HG03460 (cell line): ENCODE measurements at regions not wholly inside any gene's neighbourhood (a gene's known extent, or its start where the extent isn't known, plus 50 kb on each side); places are given as distances from the start of the nearest gene placed in this dataset.

Experiments
- ATAC-seq: cut with Tn5 transposase; IDR thresholded peaks from one replicate; pipeline ENCODE4 v1.9.1; 2021; ENCODE audit not compliant: unreplicated experiment

DNA sequence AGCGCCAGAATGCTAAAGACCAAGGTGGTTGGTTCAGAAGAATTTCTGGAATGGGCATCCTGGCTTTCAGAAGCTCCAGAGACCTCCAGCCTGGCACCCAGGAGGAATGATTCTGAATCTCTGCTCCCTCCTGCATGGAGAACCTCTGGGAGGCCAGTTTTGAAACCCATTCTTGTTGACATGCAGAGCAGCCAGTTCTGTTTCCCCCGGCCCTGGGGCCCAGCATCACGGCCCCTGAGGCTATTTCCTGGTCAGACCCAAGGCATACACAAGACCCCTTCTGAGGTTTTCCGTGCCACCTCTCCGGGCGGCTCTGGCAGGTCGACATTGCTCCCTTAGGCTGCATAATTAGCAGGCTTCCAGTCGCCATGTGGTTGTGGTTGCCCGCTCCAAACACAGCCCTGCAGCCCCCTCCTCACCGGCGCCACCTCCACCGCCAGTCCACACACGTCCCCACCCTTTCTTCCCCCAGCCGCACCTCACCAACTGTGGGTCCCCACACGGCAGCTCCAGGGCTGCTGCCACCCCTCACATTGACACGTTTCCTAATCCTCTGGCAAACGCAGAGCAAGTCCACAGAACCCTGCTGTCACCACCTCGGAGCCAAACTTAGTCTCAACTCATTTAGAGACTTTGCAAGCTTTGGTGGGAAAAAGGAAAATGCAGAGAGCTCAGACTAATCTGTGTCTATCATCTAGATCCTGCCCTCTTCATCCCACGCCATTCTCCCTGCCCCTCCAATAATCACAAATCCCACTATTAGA lies 367.1 kb downstream of the SOX9 start:
- ATAC-seq = no peak

DNA sequence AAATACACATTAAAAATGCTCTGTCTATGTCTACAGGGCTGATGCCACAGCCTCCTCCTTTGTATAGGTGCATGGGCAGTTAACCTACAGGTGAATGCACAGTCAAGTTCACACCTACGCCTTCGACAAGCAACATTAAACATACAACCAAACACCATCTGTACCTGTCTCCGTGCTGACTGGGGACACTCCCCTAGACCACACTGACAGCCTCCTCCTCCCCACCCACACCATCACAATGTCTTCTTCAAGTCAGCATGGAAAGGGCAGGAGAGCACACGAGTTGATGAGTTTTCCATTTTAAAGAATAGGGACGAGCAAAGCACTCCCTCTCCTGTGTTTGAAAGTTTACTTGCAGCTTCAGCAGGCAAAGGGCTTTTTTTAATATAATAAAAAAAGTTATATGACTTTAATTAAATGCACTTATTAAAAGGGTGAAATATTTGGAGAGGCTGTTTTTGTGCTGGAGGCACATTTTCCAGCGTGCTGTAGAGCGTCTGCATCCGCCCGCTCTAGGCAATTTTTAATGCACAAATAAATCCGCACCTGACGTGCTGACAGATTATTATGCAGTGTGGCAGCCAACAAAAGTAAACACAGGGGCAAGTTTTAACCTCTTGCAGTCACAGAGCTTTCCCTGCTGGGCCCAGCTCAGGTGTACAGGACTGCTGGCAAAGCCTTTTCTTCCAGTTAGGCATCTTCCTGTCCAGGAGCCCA lies 367.9 kb downstream of the SOX9 start:
- no peak for ATAC-seq

GRCh38 chr17:72489272-72489641 lies 368.4 kb downstream of the SOX9 start:
- ATAC-seq = no peak

GRCh38 chr17:72491102-72491501 lies 370.3 kb downstream of the SOX9 start:
- no peak for ATAC-seq

- no peak for ATAC-seq
These were observed 371.7 kb downstream of the SOX9 start for GRCh38 chr17:72492494-72492893.

DNA sequence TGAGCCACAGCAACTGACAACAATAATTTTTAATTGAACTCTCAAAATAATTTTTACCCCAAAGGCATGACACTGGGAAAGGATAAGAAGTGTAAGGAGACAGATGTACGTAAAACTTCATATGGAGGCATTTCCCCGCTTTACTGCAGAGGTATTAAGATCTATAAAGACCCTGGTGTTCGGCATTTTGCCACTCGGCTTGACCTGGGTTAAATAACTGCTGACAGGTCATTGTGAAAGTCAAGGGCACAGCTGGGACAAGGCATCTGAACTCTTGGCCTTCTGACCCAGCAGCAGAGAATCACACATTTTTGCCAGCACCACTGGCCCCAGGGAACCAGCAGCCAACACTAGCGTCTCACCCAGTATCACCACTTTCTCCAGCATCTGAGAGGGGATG lies 372.1 kb downstream of the SOX9 start:
- no peak for ATAC-seq

DNA sequence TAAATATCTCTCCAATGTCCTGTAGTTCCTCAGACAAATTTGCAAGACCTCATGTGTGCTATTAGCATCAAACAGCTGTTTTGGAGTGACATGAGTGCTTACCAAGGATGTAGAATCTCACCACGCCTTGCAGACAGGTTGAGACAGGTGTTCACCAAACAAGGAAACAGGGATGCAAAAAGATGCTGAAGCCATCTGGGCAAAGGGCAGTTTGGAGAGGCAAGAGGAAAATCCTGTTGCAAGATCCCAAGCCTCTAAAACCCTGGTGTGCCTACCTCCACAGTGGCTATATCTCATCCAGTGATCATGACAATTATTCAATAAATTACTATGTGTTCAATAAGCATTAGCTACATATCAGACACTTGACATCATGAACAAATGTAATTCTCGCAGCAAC lies 373.7 kb downstream of the SOX9 start:
- ATAC-seq = no peak

DNA sequence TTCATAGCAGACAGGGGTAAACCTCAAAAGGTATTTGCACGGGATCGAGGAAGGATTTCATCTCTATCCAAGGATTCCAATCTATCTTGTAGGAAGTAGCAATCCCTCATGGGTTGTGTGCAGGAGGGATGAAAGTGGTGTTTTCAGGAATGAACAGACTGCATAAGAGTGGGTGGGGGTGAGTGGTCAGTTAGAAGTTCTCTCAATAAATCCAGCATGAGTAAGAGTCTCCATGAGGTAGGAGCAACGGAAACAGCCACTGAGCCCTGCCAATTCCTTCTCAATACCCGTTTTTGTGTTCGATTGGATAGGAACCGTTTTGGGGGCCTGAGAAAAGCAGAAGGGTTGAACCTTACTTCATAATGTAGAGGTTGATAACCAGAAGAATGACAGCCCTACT lies 375.6 kb downstream of the SOX9 start:
- no peak for ATAC-seq

DNA sequence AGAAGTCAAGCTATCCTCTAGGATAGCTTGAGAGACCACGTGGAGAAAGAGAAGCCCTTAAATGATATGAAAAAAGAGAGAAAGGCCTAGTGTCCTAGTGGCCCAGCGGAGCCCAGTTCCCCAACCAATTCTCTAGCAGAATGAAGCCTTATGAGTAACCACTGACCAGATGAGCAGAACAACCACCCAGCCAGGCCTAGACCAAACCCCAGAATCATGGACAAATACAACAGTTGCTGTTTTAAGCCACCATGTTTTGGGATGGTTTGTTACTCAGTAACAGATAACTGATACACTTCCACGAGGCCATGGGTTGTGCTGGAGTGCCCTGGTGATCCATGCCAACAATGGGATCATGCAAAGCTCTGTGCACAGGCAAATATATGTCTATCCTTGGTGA lies 377.1 kb downstream of the SOX9 start:
- ATAC-seq = no peak

DNA sequence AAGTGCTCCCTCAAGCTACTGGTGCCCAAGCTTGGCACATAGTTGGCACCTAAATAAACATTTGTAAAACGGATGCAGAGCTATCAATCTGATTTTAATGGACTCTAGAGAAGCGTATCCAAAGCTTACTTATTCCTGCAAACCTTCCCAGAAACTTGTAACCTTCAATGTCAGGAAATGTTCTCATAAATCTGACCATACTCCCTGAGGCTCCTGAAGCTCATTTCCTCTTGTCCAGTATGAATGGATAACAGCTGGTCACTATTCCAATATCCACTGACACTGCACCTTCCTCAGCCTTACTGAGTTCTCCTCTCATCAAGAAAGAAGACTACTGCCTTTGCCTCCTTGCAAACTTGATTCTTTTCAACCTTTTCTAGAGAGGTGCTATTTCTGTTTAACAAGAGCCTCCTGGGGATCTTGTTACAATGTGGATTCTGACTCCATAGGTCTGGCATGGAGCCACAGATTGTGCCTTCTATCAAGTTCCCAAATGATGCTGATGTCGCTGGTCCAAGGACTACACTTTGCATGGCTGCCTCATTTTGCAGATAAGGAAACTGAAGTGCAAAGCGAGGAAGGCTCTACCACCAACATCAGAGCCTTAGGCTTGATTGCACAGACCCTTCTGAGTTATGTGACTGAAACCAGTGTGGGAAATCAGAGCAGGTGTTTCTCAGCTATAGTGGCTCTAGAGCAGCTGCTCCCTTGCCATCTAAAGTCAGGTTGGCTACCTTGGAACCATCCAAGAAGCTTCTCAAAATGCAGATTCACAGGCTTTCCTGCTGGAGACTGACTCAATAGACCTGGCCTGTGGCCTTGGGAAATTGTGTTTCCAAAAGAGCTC lies 377.8 kb downstream of the SOX9 start:
- peak; percentile 71 for ATAC-seq

DNA sequence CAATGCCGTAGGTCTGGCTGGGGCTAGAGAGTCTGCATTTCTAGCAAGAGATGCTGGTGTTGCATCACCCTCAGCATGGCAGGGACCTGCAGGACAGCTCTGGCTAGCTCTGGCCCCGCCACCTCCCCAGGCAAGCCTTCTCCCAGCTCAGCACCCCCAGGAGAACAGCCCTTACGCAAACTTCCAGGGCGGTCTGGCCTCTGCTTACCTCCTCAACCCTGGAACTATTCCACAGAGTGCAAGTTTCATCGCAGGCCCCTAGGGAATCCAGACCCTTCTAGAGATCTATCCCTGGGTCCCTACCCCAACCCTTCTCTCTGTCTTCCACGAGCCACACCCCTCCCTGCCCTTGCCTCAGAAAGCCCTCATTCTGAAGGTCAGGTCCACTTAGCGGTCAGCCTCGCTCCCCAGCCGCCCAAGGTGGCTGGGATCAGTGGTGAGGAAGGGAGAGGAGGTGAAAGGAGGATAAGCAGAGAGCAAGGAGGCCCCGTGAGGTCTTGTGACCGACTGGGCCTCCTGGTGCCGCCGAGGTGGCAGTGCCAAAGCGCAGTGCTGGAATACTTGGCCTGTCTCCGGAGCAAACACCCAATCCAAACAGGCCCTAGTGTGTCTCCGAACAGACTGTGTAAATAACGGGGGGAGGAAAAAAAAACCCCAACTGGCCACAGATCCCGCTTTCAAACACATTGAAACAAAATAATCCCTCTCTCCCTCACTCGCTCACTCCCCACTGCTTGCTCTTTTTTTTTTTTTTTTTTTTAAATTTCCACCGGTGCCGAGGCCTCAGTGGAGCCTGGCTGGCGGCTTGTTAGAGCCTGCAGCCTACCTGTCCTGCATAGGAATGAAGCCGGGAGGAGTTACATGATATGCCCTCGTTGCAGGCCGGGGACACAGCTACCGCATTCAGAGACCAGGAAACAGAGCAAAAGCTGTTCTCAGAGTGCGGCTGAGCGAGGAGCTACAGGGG lies 380.9 kb downstream of the SOX9 start:
- ATAC-seq = no peak

DNA sequence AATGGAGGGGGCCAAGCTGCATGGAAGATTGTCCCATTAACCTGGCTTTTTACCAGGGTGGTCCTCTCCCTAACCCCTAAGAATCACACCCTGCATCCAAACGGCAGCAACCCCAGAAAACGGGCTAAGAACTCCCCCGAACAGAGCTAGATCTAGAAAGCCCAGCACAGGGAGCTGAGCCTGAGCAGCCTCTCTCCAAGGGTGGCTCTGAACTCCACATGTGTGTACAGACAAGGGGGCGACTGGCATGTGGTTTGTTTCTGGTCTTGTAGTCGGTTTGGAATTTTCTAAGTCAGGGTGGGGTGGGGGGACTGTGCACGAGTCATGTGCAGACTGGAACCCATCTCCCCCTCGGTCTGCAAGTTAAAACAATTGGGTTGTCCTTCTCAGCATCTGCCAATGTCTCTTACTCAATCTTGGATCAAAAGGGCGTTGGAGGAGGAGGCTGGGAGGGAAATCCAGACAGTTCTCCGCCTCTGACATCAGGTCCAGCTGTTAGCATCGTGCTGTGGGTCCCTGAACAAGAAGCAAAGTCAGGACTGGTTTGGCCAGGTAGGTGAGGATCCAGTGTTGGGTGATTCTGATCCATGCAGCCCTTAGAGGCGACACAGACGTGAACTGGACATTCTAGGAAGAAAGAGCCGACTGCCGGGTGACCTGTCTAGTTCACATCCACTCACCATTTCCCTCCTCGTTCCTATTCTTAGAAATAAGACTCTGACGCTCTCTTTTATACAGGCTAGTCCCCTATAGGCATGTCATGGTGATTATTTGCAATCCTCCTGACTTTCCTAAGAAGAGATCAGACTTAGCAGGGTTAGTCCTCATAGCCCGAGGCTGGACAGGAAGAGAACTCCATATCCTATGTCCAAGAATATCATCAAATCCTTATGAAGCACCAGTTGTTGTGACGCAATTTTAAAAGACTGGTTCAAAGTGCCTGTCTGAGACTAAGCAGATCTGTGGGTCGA lies 381.8 kb downstream of the SOX9 start:
- ATAC-seq = no peak

DNA sequence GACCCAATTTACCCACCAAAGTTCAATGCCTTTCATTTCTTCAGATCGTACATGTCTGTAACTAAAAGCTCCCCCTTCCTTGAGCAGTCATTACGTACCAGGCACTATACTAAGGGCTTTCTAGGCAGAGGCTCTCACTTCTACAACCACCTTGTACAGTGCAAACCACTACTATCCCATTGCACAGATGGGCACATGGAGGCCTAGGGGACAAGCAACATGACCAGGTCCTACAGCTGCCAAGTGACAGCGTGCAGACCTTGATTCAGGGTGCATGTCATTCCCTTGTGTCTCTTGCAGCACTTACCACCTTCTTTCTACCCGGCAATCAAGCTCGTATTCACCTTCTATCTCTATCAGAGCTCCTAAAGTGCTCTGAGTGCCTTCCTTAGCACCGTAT lies 382.7 kb downstream of the SOX9 start:
- ATAC-seq = no peak

- ATAC-seq = no peak
These were observed 384.0 kb downstream of the SOX9 start for GRCh38 chr17:72504783-72505182.

- no peak for ATAC-seq
These were observed 386.0 kb downstream of the SOX9 start for GRCh38 chr17:72506773-72507172.

GRCh38 chr17:72507370-72507769 lies 386.6 kb downstream of the SOX9 start:
- ATAC-seq = no peak

GRCh38 chr17:72510351-72511016 lies 389.7 kb downstream of the SOX9 start:
- ATAC-seq = peak; percentile 57

DNA sequence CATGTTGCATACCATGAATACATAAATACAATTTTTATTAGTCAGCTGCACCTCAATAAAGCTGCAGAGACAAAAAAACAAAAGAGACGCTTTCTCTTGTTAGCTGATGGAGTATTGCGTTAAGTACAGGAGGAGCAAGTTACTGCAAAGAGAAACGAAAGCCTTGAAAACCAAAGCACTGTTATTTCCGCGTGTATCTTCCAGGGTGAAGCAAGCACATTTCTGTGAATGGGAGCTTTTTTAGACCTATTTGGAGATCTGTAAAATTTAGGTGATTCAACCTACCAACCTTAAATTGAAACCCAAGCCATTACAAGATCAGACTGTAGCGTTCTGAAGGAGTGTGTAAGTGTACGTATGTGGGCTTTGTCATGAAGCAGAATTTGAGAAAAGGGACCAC lies 390.4 kb downstream of the SOX9 start:
- ATAC-seq = no peak

GRCh38 chr17:72511874-72512273 lies 391.1 kb downstream of the SOX9 start:
- no peak for ATAC-seq
